HepG2 (cell line): ENCODE measurements at regions not wholly inside any gene's neighbourhood (a gene's known extent, or its start where the extent isn't known, plus 50 kb on each side); places are given as distances from the start of the nearest gene placed in this dataset.

Experiments used
- CCAR2 ChIP-seq: fragments of 200-400 bp; formaldehyde crosslinking; optimal IDR thresholded peaks from 2 replicates; pipeline ENCODE3; 2018; ENCODE audit warnings: low read depth, mild to moderate bottlenecking, low read length, moderate library complexity
- ELF1 ChIP-seq: sonication (generic); formaldehyde crosslinking; IDR thresholded peaks from 2 replicates; pipeline ENCODE4 v1.4.0; 2020; ENCODE audit warnings: missing genetic modification reagents
- FOXP1 ChIP-seq, 2 experiments: fragments of 450-650 bp in 1 of 2; IDR thresholded peaks; 2 replicates each; pipeline ENCODE4 v1.6.1; 2017 to 2018; ENCODE audit warnings: antibody characterized with exemption in 1 of 2
- HDAC6 ChIP-seq: fragments of 200-600 bp; sonication (generic); IDR thresholded peaks from 2 replicates; pipeline ENCODE4 v1.7.0; 2017; ENCODE audit warnings: mild to moderate bottlenecking, antibody characterized with exemption, low read length, low read depth
- IRF2 ChIP-seq: IDR thresholded peaks from 2 replicates; pipeline ENCODE4 v1.6.1; 2018; ENCODE audit warnings: missing genetic modification reagents, missing compliant biosample characterization
- KLF13 ChIP-seq: sonication (generic); formaldehyde crosslinking; IDR thresholded peaks from 2 replicates; pipeline ENCODE4 v1.4.0; 2020; ENCODE audit warnings: mild to moderate bottlenecking, missing genetic modification reagents
- MZF1 ChIP-seq: sonication (generic); formaldehyde crosslinking; IDR thresholded peaks from 2 replicates; pipeline ENCODE4 v1.8.1; 2023; ENCODE audit warnings: mild to moderate bottlenecking, missing genetic modification reagents, borderline replicate concordance
- NR3C1 ChIP-seq: sonication (generic); formaldehyde crosslinking; IDR thresholded peaks from 2 replicates; pipeline ENCODE4 v1.4.0; 2020; ENCODE audit warnings: missing genetic modification reagents
- REL ChIP-seq: sonication (generic); formaldehyde crosslinking; conservative IDR thresholded peaks from 2 replicates; pipeline ENCODE4 v1.8.0; 2022; ENCODE audit warnings: mild to moderate bottlenecking, missing genetic modification reagents, moderate library complexity
- ZC3H4 ChIP-seq: sonication (generic); formaldehyde crosslinking; IDR thresholded peaks from 2 replicates; pipeline ENCODE4 v1.4.0; 2020; ENCODE audit warnings: missing genetic modification reagents, borderline replicate concordance
- ZFP36L1 ChIP-seq: sonication (generic); formaldehyde crosslinking; IDR thresholded peaks from 2 replicates; pipeline ENCODE4 v1.8.0; 2022; ENCODE audit warnings: mild to moderate bottlenecking, missing genetic modification reagents, moderate library complexity
- ZFP36L2 ChIP-seq: sonication (generic); formaldehyde crosslinking; IDR thresholded peaks from 2 replicates; pipeline ENCODE4 v1.4.0; 2020; ENCODE audit warnings: missing genetic modification reagents
- ZFP41 ChIP-seq: sonication (generic); formaldehyde crosslinking; IDR thresholded peaks from 2 replicates; pipeline ENCODE4 v1.4.0; 2020; ENCODE audit warnings: mild to moderate bottlenecking, missing genetic modification reagents, borderline replicate concordance
- ZNF644 ChIP-seq: IDR thresholded peaks from 2 replicates; pipeline ENCODE4 v1.6.1; 2016; ENCODE audit warnings: low read depth
- ZNF670 ChIP-seq: sonication (generic); formaldehyde crosslinking; IDR thresholded peaks from 2 replicates; pipeline ENCODE4 v1.8.0; 2022; ENCODE audit warnings: mild to moderate bottlenecking, missing genetic modification reagents, borderline replicate concordance
- ZNF773 ChIP-seq: sonication (generic); formaldehyde crosslinking; IDR thresholded peaks from 2 replicates; pipeline ENCODE4 v1.4.0; 2020; ENCODE audit warnings: missing genetic modification reagents, borderline replicate concordance
- ZNF792 ChIP-seq: IDR thresholded peaks from 2 replicates; pipeline ENCODE4 v1.6.1; 2016
- TF ChIP-seq, protein P1 (sequence below): sonication (generic); formaldehyde crosslinking; IDR thresholded peaks from 2 replicates; pipeline ENCODE4 v1.5.0; 2020; ENCODE audit warnings: missing genetic modification reagents
- TF ChIP-seq, protein P2 (sequence below): sonication (generic); formaldehyde crosslinking; IDR thresholded peaks from 2 replicates; pipeline ENCODE4 v1.5.1; 2020; ENCODE audit warnings: missing genetic modification reagents, mild to moderate bottlenecking, borderline replicate concordance
- TF ChIP-seq, protein P3 (sequence below): IDR thresholded peaks from 2 replicates; pipeline ENCODE4 v1.6.1; 2016; ENCODE audit warnings: control low read depth
- TF ChIP-seq, protein P4 (sequence below): sonication (generic); formaldehyde crosslinking; IDR thresholded peaks from 2 replicates; pipeline ENCODE4 v1.8.0; 2022; ENCODE audit warnings: mild to moderate bottlenecking, missing genetic modification reagents; ENCODE audit not compliant: insufficient replicate concordance
- TF ChIP-seq, protein P5 (sequence below): sonication (generic); formaldehyde crosslinking; IDR thresholded peaks from 2 replicates; pipeline ENCODE4 v1.4.0; 2020; ENCODE audit warnings: missing genetic modification reagents
- TF ChIP-seq, protein P6 (sequence below): sonication (generic); formaldehyde crosslinking; IDR thresholded peaks from 2 replicates; pipeline ENCODE4 v1.5.0; 2020; ENCODE audit warnings: missing genetic modification reagents

DNA sequence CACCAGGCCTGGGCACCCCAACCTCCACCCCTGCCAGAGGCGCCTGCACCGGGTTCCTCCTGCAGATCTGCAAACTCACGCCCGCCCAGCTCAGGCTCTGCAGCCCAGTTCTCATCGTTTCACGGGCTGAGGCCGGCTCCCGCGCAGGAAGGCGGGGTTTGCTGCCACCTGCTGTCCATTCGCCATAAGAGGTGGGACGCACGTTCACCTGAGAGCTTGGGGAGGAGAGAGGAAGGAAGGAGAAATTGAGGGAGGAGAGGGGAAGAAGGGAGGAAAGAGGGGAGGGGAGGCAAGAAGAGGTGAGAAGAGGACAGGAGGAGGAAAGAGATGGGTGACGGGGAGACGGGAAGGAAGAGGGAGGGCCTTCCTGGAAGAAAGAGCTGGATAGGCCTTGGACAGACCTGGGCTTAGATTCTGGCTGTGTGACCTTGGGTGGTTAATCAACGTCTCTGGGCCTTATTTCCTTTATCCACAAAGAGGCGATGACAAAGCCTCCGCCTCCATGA lies 114.5 kb downstream of the ADRA2C start (continued):
- TF ChIP-seq ZFP41 (CRISPR knock-in tag) (no peak), ZNF644 (CRISPR knock-in tag) (no peak), ZNF773 (no peak), NR3C1 (CRISPR knock-in tag) (no peak), ZFP36L1 (CRISPR knock-in tag) (no peak), ZNF670 (CRISPR knock-in tag) (no peak), ZC3H4 (CRISPR knock-in tag) (no peak), MZF1 (no peak), IRF2 (CRISPR knock-in tag) (peak; percentile 74), CCAR2 (no peak), FOXP1 (IDR thresholded peaks at IDR 0.05) (no peak), FOXP1 (CRISPR knock-in tag; IDR thresholded peaks at IDR 0.05) (no peak), ELF1 (CRISPR knock-in tag) (no peak), REL (no peak), HDAC6 (no peak), KLF13 (CRISPR knock-in tag) (no peak), ZNF792 (CRISPR knock-in tag) (0 out of 2 replicates have a peak, but pooled peaks have one; percentile 50), ZFP36L2 (no peak)
- TF ChIP-seq, protein P1, sequence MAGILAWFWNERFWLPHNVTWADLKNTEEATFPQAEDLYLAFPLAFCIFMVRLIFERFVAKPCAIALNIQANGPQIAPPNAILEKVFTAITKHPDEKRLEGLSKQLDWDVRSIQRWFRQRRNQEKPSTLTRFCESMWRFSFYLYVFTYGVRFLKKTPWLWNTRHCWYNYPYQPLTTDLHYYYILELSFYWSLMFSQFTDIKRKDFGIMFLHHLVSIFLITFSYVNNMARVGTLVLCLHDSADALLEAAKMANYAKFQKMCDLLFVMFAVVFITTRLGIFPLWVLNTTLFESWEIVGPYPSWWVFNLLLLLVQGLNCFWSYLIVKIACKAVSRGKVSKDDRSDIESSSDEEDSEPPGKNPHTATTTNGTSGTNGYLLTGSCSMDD (CRISPR knock-in tag): no peak
- TF ChIP-seq, protein P2, sequence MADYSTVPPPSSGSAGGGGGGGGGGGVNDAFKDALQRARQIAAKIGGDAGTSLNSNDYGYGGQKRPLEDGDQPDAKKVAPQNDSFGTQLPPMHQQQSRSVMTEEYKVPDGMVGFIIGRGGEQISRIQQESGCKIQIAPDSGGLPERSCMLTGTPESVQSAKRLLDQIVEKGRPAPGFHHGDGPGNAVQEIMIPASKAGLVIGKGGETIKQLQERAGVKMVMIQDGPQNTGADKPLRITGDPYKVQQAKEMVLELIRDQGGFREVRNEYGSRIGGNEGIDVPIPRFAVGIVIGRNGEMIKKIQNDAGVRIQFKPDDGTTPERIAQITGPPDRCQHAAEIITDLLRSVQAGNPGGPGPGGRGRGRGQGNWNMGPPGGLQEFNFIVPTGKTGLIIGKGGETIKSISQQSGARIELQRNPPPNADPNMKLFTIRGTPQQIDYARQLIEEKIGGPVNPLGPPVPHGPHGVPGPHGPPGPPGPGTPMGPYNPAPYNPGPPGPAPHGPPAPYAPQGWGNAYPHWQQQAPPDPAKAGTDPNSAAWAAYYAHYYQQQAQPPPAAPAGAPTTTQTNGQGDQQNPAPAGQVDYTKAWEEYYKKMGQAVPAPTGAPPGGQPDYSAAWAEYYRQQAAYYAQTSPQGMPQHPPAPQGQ (CRISPR knock-in tag): no peak
- TF ChIP-seq, protein P3, sequence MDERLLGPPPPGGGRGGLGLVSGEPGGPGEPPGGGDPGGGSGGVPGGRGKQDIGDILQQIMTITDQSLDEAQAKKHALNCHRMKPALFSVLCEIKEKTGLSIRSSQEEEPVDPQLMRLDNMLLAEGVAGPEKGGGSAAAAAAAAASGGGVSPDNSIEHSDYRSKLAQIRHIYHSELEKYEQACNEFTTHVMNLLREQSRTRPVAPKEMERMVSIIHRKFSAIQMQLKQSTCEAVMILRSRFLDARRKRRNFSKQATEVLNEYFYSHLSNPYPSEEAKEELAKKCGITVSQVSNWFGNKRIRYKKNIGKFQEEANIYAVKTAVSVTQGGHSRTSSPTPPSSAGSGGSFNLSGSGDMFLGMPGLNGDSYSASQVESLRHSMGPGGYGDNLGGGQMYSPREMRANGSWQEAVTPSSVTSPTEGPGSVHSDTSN (CRISPR knock-in tag): no peak
- TF ChIP-seq, protein P4, sequence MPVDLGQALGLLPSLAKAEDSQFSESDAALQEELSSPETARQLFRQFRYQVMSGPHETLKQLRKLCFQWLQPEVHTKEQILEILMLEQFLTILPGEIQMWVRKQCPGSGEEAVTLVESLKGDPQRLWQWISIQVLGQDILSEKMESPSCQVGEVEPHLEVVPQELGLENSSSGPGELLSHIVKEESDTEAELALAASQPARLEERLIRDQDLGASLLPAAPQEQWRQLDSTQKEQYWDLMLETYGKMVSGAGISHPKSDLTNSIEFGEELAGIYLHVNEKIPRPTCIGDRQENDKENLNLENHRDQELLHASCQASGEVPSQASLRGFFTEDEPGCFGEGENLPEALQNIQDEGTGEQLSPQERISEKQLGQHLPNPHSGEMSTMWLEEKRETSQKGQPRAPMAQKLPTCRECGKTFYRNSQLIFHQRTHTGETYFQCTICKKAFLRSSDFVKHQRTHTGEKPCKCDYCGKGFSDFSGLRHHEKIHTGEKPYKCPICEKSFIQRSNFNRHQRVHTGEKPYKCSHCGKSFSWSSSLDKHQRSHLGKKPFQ: no peak
- TF ChIP-seq, protein P5, sequence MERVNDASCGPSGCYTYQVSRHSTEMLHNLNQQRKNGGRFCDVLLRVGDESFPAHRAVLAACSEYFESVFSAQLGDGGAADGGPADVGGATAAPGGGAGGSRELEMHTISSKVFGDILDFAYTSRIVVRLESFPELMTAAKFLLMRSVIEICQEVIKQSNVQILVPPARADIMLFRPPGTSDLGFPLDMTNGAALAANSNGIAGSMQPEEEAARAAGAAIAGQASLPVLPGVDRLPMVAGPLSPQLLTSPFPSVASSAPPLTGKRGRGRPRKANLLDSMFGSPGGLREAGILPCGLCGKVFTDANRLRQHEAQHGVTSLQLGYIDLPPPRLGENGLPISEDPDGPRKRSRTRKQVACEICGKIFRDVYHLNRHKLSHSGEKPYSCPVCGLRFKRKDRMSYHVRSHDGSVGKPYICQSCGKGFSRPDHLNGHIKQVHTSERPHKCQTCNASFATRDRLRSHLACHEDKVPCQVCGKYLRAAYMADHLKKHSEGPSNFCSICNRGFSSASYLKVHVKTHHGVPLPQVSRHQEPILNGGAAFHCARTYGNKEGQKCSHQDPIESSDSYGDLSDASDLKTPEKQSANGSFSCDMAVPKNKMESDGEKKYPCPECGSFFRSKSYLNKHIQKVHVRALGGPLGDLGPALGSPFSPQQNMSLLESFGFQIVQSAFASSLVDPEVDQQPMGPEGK (CRISPR knock-in tag): peak; percentile 56; the same call in 1 of the 2 replicates
- TF ChIP-seq, protein P6, sequence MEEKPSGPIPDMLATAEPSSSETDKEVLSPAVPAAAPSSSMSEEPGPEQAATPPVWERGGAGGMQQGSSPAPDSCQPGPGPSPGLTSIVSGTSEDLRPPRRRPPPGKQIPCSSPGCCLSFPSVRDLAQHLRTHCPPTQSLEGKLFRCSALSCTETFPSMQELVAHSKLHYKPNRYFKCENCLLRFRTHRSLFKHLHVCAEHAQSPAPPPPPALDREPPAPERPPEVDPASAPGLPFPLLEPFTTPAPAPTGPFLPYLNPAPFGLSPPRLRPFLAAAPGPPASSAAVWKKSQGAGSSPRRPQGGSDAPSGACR (CRISPR knock-in tag): no peak
